ENCODE measurements at regions not wholly inside any gene's neighbourhood (a gene's known extent, or its start where the extent isn't known, plus 50 kb on each side); places are given as distances from the start of the nearest gene placed in this dataset.

DNA sequence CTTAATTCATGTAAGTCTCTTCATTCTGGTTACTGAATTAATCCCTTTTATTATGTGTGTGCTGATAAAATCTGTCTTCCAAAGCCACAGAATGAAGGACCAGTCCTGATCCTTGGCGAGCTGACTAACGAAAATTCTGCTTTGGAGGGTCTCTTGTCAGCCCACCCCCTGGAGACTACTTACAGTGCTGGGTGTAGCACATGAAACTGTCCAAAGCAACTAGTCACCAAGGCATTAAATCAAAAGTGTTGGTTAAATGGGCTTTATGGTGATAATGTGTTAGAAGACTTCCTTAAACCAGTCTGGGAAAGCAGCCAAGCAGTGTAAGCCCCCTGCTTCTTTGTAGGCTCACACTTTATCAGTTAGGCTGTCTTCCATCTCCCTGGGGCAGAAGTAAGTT is 420.2 kb downstream of the SUCLG1 start:
- Histone ChIP-seq H3K36me3 (ENCODE audit: control insufficient read depth, insufficient read depth, low read length) (no peaks in the 10 kb centered on the region), H3K9ac (ENCODE audit: low read depth, low read length) (no peak overlapping the region), H3K27me3 (ENCODE audit: control insufficient read depth, insufficient read depth, low read length) (no peaks in the 10 kb centered on the region), H3K4me1 (ENCODE audit: control insufficient read depth, insufficient read depth, low read length) (no peaks in the 10 kb centered on the region), H3K9me3 (ENCODE audit: control insufficient read depth, insufficient read depth, low read length) (no peaks in the 10 kb centered on the region), H3K4me3 (ENCODE audit: low read depth, low read length) (no peak overlapping the region)

DNA sequence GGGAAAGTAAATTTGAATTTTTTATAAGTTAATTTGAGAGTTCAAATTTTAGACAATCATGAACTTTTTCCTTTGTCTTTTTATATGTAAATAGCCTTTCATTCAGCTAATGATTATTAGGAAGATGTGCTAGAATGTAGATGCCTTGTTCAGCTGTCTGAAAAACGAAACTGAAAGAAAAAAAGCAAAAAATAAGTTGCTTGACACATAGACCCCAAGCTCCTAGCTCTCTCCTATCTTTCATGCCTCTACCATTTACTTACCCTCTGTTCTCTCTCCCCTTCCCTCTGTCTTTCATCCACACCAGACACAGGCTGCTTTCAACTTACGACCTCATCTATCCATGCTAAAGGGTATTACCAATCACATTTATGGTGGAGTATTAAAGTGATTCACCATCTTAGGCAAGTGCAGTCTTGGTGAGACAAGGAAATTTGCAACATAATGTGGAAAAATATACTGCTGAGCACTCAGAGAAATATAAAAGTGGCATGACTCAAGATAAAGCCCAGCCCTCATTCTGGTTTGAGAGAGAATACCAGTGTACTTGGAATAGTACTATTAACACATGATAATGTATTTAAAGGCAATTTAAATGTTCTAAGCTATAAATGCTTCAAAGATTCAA is 425.6 kb downstream of the SUCLG1 start:
- H3K4me1 ChIP-seq (ENCODE audit: control insufficient read depth, insufficient read depth, low read length): no peaks in the 10 kb centered on the region
- H3K36me3 ChIP-seq (ENCODE audit: control insufficient read depth, insufficient read depth, low read length): no peaks in the 10 kb centered on the region
- no peaks in the 10 kb centered on the region for H3K9me3 ChIP-seq (ENCODE audit: control insufficient read depth, insufficient read depth, low read length)
- no peaks in the 10 kb centered on the region for H3K27me3 ChIP-seq (ENCODE audit: control insufficient read depth, insufficient read depth, low read length)
- no peak overlapping the region for H3K4me3 ChIP-seq (ENCODE audit: low read depth, low read length)
- H3K9ac ChIP-seq (ENCODE audit: low read depth, low read length): no peak overlapping the region

DNA sequence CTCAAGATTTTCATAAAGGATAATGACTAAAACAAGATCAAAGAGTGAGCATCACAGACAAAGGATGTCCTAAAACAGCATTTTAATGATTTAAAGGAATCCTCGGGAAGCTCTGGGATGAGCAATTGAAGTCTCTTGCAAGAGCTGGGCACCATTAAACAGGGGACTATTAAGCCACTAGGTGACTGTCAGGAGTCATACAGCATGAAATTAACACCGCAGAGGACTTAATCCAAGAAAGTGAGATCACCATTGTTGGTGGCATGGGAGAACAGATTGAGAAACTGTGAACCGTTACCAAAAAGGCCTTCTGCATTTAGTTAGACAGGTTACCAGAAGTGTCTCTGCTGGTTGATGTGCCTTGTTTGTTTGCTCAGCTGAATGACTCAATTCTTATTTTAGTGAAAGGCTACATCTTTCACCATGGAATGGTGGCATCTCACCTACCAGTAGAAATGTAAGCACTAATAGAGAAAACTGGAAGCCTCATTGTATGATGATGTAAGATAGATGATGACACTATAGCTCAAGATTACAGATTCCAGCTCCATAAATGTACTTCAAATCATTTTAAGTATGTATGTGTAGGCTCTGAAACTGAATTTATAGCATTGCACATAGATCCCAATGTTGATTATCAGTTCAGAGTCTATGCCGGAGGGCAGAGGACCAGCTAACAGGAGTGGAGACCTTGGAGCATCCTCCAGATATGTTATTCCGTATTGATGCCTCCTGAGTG is 427.6 kb downstream of the SUCLG1 start:
- Histone ChIP-seq H3K4me3 (ENCODE audit: low read depth, low read length) (no peak overlapping the region), H3K36me3 (ENCODE audit: control insufficient read depth, insufficient read depth, low read length) (no peaks in the 10 kb centered on the region), H3K9ac (ENCODE audit: low read depth, low read length) (no peak overlapping the region), H3K9me3 (ENCODE audit: control insufficient read depth, insufficient read depth, low read length) (no peaks in the 10 kb centered on the region), H3K27me3 (ENCODE audit: control insufficient read depth, insufficient read depth, low read length) (no peaks in the 10 kb centered on the region), H3K4me1 (ENCODE audit: control insufficient read depth, insufficient read depth, low read length) (no peaks in the 10 kb centered on the region)

DNA sequence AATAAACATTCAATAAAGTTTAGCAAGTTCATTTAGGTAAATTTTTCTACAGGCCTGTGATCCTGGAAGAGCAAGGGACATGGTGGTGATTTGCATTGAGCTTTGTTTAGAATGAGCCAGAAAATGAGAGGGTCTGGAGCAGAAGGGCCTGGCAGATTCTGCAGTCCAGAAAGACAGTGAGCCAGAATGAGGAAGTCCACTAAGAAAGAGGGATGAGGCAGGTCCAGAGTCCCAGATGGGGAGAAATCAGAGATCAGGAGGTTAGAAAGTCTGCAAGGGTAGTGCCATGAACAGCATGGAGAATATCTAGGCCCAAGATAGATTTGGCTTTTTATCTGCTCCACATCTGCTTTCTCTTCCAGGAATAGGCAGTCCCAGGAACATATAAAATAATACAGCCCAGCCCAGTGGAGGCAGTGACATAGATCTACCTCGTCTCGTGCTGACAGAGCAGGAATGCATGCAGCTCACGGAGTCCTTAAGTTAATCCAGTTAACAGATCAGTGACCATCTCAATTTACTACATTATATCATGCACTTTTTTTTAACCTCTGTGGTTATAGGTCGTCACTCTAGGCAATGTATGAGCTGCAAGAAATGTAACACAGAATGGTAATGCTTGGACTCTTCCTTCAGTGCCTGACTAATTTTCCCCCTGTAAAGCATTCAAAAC is 429.0 kb downstream of the SUCLG1 start:
- Histone ChIP-seq H3K27me3 (ENCODE audit: control insufficient read depth, insufficient read depth, low read length) (no peaks in the 10 kb centered on the region), H3K4me1 (ENCODE audit: control insufficient read depth, insufficient read depth, low read length) (no peaks in the 10 kb centered on the region), H3K9me3 (ENCODE audit: control insufficient read depth, insufficient read depth, low read length) (no peaks in the 10 kb centered on the region), H3K9ac (ENCODE audit: low read depth, low read length) (no peak overlapping the region), H3K4me3 (ENCODE audit: low read depth, low read length) (no peak overlapping the region), H3K36me3 (ENCODE audit: control insufficient read depth, insufficient read depth, low read length) (no peaks in the 10 kb centered on the region)

DNA sequence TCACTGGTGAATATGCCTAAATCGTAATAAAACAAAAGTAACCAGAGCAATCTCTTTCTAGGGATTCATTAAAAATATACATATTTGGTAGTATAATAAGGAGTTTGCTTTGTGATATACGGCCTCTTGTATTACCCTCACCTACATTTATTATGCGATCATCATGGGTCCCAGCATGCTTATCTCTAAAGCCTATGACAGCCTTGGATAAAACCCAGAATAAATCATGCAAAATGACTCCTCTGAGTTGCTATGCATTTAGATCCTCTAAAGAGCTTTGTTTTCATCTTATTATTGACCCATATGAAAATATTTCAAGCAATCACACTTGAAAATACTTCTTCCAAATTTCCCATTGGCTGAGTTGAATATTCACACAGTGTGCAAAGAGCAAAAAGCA is 432.3 kb downstream of the SUCLG1 start:
- Histone ChIP-seq H3K27me3 (ENCODE audit: control insufficient read depth, insufficient read depth, low read length) (no peaks in the 10 kb centered on the region), H3K4me3 (ENCODE audit: low read depth, low read length) (no peak overlapping the region), H3K4me1 (ENCODE audit: control insufficient read depth, insufficient read depth, low read length) (no peaks in the 10 kb centered on the region), H3K9me3 (ENCODE audit: control insufficient read depth, insufficient read depth, low read length) (no peaks in the 10 kb centered on the region), H3K36me3 (ENCODE audit: control insufficient read depth, insufficient read depth, low read length) (no peaks in the 10 kb centered on the region), H3K9ac (ENCODE audit: low read depth, low read length) (no peak overlapping the region)

DNA sequence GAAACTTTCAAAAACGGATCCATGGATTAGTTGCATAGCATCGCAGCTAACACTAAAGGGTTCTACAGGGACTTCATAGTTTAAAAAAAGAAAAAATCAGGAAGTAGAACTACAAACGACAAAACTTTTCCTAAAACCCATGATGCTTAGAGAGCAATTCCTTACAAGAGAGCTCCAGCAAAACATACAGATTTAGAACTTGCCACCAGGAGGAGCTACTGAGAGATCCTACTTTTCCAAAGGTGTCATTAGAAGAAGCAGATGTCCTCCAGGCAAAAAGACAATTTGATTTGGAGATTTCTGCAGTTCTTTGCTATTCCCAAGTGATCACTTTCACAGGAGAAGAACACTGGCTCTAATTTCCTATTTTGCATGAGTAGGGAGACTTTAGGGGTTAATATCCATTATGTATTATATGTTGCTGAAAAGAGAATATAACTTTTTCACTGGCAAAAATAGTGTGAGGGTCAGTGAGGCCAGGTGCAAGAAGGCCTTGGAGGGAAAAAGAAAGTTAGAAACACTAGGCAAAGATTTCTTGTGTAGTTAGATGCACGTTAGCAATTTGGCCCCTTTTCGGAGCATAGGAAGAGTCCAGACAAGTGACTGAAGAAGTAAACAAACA is 436.2 kb downstream of the SUCLG1 start:
- no peak overlapping the region for H3K9ac ChIP-seq (ENCODE audit: low read depth, low read length)
- no peak overlapping the region for H3K4me3 ChIP-seq (ENCODE audit: low read depth, low read length)
- H3K36me3 ChIP-seq (ENCODE audit: control insufficient read depth, insufficient read depth, low read length): no peaks in the 10 kb centered on the region
- no peaks in the 10 kb centered on the region for H3K9me3 ChIP-seq (ENCODE audit: control insufficient read depth, insufficient read depth, low read length)
- H3K4me1 ChIP-seq (ENCODE audit: control insufficient read depth, insufficient read depth, low read length): no peaks in the 10 kb centered on the region
- H3K27me3 ChIP-seq (ENCODE audit: control insufficient read depth, insufficient read depth, low read length): no peaks in the 10 kb centered on the region

DNA sequence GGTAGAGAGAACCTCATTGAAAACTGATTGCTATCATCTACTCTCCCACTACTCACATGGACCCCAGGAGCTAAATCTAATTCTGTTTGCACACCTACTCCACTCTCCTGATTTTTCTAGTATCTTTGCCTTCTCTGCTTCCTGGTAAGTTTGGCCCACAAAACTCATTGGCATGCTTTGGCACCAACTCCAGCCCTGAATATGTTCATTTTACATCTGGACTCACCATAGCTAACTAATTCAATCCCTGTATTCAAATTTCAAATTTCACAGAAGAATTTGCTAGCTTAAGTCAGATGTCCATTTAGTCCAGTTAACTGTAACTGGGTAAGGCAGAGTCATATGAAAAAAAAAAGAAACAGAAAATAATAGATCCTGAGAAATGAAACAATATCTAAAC is 442.1 kb downstream of the SUCLG1 start:
- no peak overlapping the region for H3K4me3 ChIP-seq (ENCODE audit: low read depth, low read length)
- no peaks in the 10 kb centered on the region for H3K36me3 ChIP-seq (ENCODE audit: control insufficient read depth, insufficient read depth, low read length)

DNA sequence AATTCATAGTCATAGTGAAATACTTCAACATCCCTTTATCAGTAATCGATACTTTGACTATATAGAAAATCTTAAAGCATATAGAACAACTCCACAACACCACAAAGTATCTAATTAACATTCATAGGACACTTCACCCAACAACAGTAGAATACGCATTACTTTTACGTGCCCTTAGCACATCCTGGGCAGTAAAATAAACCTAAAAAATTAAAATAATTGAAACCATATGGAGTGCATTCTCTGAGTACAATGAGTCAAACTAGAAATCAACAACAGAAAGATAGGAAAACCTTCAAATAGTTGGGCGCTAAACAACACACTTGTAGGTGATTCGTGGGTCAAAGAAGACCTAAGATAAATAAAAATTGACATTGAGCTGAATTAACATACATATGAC is 442.9 kb downstream of the SUCLG1 start:
- Histone ChIP-seq H3K4me3 (ENCODE audit: low read depth, low read length) (no peak overlapping the region), H3K27me3 (ENCODE audit: control insufficient read depth, insufficient read depth, low read length) (no peaks in the 10 kb centered on the region), H3K36me3 (ENCODE audit: control insufficient read depth, insufficient read depth, low read length) (no peaks in the 10 kb centered on the region), H3K9me3 (ENCODE audit: control insufficient read depth, insufficient read depth, low read length) (no peaks in the 10 kb centered on the region), H3K4me1 (ENCODE audit: control insufficient read depth, insufficient read depth, low read length) (no peaks in the 10 kb centered on the region), H3K9ac (ENCODE audit: low read depth, low read length) (no peak overlapping the region)

More for the DNA sequence above, 442.1 kb downstream of the SUCLG1 start:
- H3K4me1 ChIP-seq (ENCODE audit: control insufficient read depth, insufficient read depth, low read length): no peaks in the 10 kb centered on the region
- H3K27me3 ChIP-seq (ENCODE audit: control insufficient read depth, insufficient read depth, low read length): no peaks in the 10 kb centered on the region
- no peaks in the 10 kb centered on the region for H3K9me3 ChIP-seq (ENCODE audit: control insufficient read depth, insufficient read depth, low read length)
- no peak overlapping the region for H3K9ac ChIP-seq (ENCODE audit: low read depth, low read length)

DNA sequence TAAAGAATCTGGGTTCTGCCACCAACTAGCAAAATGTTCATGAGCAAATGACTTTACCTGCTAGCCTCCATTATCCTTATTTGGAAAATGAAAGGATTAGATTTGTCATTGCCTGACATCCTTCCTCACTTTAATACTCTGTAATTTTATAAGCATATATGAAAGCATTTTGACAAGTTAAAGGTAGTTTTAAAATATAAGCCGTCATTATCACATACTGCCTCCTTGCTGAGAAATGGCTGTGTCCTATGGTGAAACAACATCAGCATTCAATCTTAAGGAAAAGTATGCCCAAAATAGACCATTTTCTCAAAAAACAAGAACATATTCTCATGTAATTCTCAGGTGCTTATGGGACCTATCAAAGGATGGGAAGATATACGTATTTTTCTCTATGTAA is 461.2 kb downstream of the SUCLG1 start:
- H3K9me3 ChIP-seq (ENCODE audit: control insufficient read depth, insufficient read depth, low read length): no peaks in the 10 kb centered on the region
- no peaks in the 10 kb centered on the region for H3K4me1 ChIP-seq (ENCODE audit: control insufficient read depth, insufficient read depth, low read length)
- no peaks in the 10 kb centered on the region for H3K27me3 ChIP-seq (ENCODE audit: control insufficient read depth, insufficient read depth, low read length)
- no peak overlapping the region for H3K9ac ChIP-seq (ENCODE audit: low read depth, low read length)
- no peak overlapping the region for H3K4me3 ChIP-seq (ENCODE audit: low read depth, low read length)
- H3K36me3 ChIP-seq (ENCODE audit: control insufficient read depth, insufficient read depth, low read length): no peaks in the 10 kb centered on the region

DNA sequence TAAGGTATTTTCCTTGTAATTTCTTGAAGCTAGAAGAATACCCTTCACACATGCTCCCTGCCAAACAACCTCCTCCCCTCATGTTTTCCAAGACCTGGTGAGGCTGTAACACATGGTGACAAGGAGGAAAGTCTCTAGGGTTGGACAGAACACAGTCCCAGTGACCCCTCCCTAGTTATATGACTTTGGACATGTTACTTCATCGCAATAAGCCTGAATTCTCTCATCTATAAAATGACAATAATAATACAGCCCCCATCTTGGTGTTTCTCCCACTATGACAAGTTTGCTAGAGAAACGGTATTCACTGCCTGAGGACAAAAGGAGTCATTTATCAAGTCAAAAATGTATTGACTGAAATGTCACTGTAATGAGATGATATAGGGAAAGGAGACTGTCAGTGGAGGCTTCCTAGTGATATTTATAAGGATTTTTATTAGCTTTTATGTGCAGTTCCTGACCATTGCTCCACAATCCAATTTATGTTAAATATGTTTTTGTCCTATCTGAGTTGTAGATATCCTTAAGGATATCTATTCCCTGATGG is 464.4 kb downstream of the SUCLG1 start:
- Histone ChIP-seq H3K4me3 (ENCODE audit: low read depth, low read length) (no peak overlapping the region), H3K36me3 (ENCODE audit: control insufficient read depth, insufficient read depth, low read length) (no peaks in the 10 kb centered on the region), H3K27me3 (ENCODE audit: control insufficient read depth, insufficient read depth, low read length) (no peaks in the 10 kb centered on the region), H3K9me3 (ENCODE audit: control insufficient read depth, insufficient read depth, low read length) (no peaks in the 10 kb centered on the region), H3K4me1 (ENCODE audit: control insufficient read depth, insufficient read depth, low read length) (no peaks in the 10 kb centered on the region), H3K9ac (ENCODE audit: low read depth, low read length) (no peak overlapping the region)

DNA sequence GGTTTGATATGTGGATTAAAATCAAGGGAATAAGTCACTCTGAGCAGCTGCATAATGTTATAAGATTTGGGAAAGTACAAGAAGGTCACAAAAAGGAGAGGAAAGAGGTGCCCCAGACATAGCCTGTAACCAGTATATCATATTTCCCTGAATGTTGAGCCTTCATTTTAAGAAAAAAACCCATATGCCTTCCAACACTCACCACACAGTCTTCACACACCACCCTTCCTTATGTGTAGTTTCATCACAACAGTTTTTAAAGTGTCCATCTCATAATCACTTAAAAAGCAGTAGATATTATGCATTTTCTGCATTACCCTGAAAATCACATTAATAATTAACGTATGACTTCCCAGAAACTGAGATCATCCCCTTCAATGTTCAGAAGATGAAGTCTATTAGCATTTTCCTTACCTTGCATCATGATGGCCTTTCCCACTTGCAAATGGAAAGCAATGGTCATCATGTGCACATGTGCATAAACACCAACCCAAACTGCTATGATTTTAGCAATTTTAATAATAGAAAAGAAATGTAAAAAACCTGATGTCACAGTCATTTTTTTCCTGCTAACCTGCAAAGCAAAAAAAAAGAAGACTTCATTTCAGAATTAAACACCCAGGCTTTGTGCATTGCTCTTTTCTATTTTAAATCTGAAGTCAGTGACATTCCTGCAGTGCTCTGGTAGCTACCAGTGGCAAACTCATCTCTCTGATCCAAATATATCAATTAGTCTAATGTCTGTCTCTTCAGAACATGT is 465.0 kb downstream of the SUCLG1 start:
- no peak overlapping the region for H3K4me3 ChIP-seq (ENCODE audit: low read depth, low read length)
- H3K36me3 ChIP-seq (ENCODE audit: control insufficient read depth, insufficient read depth, low read length): no peaks in the 10 kb centered on the region
- no peaks in the 10 kb centered on the region for H3K9me3 ChIP-seq (ENCODE audit: control insufficient read depth, insufficient read depth, low read length)
- no peak overlapping the region for H3K9ac ChIP-seq (ENCODE audit: low read depth, low read length)
- H3K27me3 ChIP-seq (ENCODE audit: control insufficient read depth, insufficient read depth, low read length): no peaks in the 10 kb centered on the region
- H3K4me1 ChIP-seq (ENCODE audit: control insufficient read depth, insufficient read depth, low read length): no peaks in the 10 kb centered on the region
